ENCODE measurements at regions not wholly inside any gene's neighbourhood (a gene's known extent, or its start where the extent isn't known, plus 50 kb on each side); places are given as distances from the start of the nearest gene placed in this dataset.

DNA sequence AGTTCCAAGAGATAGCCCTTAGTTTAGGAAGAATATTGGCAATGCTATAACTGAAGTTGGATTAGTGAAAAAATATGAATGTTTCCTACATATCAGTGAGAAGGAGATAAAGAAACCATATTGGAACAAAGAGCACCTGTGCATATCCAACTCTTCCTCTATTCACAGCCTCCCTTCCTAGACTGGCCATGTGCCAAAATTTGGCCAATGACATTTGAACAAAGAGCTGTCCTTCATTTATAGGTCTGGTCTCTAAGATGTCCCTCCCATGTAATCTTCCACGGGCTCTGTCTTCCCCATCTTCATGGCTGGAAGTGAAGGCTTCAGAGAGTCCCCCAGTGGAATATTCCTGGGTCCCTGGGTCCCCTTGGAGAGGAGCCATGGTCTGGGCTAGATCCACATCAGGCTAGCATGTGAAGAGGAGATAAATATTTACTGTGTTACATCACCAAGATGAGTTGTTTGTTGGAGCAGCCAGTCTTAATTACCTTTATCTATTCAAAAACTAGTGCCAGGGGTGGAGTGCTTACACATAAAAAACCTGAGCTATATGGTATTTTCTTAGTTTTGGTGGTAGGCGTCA lies 190.0 kb upstream of the S1PR3 start:
- TF ChIP-seq, protein P1, sequence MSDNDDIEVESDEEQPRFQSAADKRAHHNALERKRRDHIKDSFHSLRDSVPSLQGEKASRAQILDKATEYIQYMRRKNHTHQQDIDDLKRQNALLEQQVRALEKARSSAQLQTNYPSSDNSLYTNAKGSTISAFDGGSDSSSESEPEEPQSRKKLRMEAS (IDR thresholded peaks at IDR 0.05; ENCODE audit: insufficient read depth, insufficient read length): no peak
- TF ChIP-seq POLR2A (IDR thresholded peaks at IDR 0.05; ENCODE audit: low read depth, low read length) (no peak), JUN (IDR thresholded peaks at IDR 0.05; ENCODE audit: borderline replicate concordance, insufficient read depth, insufficient read length, low read depth) (no peak), POLR2AphosphoS5 (IDR thresholded peaks at IDR 0.05; ENCODE audit: insufficient read depth, low read depth, low read length) (no peak), MYC (IDR thresholded peaks at IDR 0.05; ENCODE audit: low read depth, low read length) (no peak), FOS (IDR thresholded peaks at IDR 0.05; ENCODE audit: borderline replicate concordance, insufficient read depth, low read length) (no peak), EZH2 (IDR thresholded peaks at IDR 0.05; ENCODE audit: borderline replicate concordance, low read depth, low read length, severe bottlenecking) (no peak)
- TF ChIP-seq, protein P2, sequence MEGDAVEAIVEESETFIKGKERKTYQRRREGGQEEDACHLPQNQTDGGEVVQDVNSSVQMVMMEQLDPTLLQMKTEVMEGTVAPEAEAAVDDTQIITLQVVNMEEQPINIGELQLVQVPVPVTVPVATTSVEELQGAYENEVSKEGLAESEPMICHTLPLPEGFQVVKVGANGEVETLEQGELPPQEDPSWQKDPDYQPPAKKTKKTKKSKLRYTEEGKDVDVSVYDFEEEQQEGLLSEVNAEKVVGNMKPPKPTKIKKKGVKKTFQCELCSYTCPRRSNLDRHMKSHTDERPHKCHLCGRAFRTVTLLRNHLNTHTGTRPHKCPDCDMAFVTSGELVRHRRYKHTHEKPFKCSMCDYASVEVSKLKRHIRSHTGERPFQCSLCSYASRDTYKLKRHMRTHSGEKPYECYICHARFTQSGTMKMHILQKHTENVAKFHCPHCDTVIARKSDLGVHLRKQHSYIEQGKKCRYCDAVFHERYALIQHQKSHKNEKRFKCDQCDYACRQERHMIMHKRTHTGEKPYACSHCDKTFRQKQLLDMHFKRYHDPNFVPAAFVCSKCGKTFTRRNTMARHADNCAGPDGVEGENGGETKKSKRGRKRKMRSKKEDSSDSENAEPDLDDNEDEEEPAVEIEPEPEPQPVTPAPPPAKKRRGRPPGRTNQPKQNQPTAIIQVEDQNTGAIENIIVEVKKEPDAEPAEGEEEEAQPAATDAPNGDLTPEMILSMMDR (IDR thresholded peaks at IDR 0.05; ENCODE audit: extremely low read depth in 1 of 2, insufficient read depth in 1 of 2, low read depth in 1 of 2, low read length in 2 of 2): no peak

Measured in endothelial cell of umbilical vein (primary cell).